GM21390 (cell line): ENCODE measurements at regions not wholly inside any gene's neighbourhood (a gene's known extent, or its start where the extent isn't known, plus 50 kb on each side); places are given as distances from the start of the nearest gene placed in this dataset.
"Not testable (repeated sequence)": the region's sequence is repeated elsewhere in the genome, so short reads cannot be mapped to it uniquely, and the experiment has no call there.

Experiments
- ATAC-seq: cut with Tn5 transposase; IDR thresholded peaks from one replicate; pipeline ENCODE4 v1.9.1; 2021; ENCODE audit not compliant: unreplicated experiment

DNA sequence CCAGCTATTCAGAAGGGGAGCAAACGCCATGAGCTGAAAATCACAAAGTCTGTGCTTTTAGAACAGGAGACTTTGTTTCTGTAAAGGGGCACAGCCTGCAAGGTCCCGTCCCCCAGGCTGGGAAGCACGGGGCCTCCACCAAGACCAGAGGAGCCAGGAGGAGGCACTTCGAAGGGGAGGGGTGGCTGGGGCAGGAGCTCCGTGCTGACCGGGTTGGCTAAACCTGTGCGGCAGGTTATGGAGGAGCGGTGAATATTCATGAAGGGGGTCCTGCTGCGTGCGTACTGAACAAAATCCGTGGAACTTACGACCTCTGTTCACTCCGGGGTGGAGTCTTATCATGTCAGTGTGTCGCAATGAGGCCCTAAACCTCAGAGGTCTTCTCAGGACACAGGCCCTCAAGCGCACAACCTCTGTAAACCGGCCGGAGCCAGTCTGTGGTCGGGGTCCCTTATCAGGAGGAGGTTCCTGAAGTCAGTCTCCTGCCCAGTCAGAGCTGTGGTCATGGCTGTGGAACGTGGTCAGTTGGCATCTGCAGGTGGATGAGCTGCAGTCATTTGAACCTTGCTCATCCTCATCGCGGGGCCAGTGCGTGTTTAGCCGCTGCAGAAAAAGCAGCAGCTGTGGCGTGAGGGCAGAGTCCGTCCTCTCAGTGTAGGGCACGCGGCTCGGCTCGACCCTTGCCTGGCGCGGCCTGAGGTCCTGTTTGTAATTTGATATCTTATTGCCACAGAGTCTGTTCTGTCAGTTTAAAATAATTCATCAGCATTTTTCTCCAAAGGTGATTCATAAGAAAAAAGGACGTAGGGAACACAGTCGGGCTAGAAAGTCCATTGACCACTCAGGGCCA is 5507.7 kb upstream of the TPTE start:
- not testable (repeated sequence) for ATAC-seq

DNA sequence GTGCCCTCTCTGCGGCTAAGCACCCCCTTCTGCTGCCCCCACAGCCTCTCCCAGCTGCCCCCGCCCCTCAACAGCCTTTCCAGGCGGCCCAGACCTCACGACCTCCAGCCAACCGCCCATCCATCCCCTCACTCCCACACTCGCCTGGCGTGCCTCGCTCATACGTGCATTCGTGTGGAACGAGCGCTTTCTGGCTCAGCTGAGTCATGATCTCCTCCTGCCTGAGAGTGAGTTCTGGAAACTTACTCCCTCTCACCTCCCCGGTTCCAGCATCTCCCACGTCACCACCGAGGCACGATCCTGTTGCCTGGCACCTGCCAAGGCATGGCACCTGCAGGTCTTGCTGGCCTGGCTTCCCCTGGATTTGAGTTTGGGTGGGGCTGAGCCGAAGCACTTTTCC is 5506.2 kb upstream of the TPTE start:
- not testable (repeated sequence) for ATAC-seq

DNA sequence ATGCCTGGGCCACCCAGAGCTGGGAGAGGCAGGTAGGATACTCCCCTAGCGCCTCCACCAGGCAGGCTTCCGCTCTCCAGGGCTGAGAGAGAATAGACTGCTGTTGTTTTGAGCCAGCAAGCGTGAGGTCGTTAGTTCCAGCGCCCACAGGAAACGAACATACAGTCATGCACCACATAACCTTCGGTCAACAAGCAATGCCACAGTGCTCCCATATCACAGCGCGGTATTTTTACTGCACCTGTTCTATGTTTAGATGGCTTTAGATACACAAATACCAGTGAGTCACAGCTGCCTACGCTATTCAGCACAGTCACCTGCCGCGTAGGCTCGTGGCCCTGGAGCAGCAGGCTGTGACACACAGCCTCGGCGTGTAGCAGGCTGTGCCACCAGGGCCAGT is 5502.3 kb upstream of the TPTE start:
- peak; percentile 47 for ATAC-seq

DNA sequence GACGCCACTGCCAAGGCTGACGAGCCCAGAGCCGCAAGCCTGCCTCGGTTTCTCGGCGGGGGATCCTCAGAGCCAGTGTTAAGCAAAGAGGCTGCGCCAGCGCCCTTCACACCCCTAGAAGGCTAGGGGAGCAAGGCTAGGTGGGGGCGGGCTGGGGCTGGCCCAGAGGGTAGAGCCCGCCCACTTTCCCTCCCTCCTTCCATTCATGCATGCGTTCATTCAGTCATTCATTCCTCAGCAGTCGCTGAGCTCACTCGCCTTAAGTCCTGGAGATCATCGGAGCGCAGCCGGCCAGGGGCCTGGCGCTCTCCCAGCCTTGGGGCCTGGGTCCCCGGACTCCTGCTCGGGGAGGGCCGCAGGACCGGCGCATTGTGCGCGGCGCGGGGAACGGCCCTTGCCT is 5499.6 kb upstream of the TPTE start:
- peak; percentile 36 for ATAC-seq

DNA sequence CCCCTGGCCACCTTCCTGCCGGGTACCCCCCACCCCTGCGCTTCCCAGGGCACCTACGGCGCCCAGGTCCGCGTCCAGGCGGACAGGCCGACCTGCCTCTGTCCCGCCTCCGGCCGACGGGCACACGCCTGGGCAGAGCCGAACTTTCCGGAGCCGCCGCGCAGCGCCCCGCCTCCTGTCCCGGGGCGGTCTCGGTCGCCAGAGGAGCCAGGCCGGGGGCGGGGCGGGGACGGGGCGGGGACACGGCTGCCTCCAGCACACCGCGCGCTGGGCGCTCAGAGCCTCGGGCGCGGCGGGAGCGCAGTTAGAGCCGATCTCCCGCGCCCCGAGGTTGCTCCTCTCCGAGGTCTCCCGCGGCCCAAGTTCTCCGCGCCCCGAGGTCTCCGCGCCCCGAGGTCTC is 5499.1 kb upstream of the TPTE start:
- ATAC-seq: peak; percentile 40

DNA sequence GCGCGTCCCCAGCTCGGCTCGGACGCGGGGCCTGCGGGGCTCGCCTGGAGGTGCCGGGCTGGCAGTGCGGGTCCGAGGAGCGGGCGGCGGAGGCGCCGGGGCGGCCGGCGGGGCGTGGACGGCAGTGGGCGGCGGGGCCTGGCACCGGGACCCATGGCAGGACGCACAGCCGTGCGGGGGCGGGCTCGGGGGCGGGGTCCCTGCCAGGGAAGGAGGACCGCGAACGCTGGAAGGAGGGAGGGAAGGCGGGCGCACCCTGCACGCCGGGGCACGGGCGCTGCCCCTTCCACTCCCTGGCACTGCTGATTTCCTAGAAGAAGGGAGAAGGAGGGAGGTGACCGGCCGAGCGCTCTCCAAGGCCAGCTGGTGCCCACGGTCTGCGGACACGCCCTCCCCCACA is 5498.6 kb upstream of the TPTE start:
- ATAC-seq: not testable (repeated sequence)

DNA sequence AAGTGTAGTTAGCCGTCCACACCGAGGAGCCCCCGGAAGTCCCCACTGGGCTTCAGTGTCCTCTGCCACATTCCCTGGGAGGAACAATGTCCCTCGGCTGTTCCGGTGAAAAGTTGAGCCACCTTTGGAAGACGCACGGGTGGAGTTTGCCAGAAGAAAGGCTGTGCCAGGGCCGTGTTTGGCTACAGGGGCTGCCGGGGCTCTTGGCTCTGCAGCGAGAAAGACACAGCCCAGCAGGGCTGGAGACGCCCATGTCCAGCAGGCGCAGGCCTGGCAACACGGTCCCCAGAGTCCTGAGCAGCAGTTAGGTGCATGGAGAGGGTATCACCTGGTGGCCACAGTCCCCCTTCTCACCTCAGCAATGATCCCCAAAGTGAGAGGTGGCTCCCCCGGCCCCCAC is 5486.2 kb upstream of the TPTE start:
- ATAC-seq: not testable (repeated sequence)

DNA sequence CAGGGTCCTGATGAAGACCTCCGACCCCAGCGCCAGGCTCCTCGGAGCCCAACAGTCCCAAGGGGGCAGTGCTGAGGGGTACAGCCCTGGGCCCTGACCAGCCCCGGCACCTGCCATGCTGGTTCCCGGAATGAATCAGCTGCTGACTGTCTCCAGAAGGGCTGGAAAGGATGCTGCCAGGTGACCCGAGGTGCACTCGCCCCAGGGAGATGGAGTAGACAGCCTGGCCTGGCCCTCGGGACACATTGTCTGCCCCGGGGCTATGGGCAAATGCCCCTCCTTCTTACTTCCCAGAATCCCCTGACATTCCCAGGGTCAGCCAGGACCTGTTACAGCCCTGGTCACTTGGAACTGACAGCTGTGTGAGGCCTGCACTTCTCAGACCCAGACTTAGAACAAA is 5485.8 kb upstream of the TPTE start:
- ATAC-seq: not testable (repeated sequence)

DNA sequence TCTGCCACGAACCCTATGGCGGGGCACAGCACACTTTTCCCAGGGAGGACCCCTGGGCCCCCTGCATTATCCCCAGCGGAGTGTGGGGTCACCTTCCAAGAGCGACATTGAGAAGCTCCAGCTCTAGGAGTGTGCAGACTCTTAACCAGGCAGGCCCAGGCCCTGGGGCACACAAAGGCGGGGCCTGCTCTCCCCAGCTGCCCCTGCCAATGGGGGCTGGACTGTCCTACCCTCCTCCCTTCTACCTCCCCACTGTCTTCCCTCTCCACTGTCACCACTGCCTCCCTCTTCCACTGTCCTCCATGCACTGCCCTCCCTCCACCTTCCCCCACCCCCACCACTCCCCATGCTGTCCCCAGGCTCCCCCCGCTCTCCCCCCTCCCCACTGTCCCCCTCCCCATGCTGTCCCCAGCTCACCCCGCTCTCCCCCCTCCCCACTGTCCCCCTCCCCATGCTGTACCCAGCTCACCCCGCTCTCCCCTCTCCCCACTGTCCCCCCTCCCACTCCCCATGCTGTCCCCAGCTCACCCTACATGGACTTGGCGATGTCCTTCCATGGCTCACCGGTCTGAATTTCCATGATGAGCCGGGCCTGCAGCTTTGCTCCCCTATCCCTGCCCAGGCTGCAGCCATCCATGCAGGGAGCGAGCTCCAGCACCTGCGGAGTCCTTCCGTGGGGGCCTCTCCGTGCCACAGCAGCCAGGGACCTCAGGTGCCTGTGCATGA is 5483.6 kb upstream of the TPTE start:
- ATAC-seq: not testable (repeated sequence)

DNA sequence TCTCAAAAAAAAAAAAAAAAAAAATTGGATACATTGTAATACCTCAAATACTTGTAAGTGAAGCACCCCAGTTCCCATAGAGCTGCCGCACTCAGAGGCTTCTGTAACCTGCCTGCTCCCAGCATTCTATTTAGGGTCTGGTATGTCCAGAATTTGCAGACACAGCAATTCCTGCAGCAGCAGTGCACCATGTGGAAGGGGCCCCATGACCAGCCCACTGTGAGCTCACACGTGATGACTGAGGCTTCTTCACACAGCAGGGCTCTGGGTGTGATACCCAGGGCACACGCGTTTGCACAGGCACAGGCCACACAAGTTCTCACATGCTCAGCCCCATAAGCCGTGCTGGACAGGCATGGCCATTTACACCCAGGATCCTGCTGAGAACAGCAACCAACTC is 5481.5 kb upstream of the TPTE start:
- not testable (repeated sequence) for ATAC-seq

DNA sequence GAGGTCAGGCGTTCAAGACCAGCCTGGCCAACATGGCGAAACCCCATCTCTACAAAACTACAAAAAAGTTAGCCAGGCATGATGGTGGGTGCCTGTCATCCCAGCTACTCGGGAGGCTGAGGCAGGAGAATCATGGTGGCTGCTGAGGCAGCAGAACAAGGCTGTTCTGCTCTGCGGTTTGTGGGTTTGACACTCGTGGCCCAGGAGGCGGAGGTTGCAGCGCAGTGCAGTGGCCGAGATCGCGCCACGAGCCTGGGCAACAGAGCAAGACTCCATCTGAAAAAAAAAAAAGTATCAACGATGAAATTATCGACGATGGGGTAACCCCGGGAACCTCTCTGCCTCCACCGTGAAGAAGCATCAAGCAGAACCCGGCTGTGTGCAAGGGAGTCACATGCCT is 5478.8 kb upstream of the TPTE start:
- ATAC-seq: not testable (repeated sequence)

DNA sequence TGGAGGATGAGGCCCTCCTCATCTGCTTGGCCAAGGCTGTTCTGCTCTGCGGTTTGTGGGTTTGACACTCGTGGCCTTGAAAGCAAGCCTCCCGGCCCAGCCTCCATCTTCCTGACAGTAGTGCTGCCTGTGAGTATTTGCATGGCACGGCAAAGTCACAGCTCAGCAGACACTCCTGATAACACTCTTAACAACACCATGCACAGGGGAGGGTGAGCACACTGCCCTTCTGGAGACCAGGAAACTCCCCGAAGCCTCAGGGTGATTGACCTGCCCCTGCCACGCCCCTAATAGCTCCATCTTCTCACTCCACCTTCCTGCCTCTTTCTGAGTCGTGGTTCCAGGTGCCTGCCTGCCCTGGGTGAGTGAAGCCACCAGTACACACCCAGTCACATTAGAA is 5476.6 kb upstream of the TPTE start:
- ATAC-seq: not testable (repeated sequence)

DNA sequence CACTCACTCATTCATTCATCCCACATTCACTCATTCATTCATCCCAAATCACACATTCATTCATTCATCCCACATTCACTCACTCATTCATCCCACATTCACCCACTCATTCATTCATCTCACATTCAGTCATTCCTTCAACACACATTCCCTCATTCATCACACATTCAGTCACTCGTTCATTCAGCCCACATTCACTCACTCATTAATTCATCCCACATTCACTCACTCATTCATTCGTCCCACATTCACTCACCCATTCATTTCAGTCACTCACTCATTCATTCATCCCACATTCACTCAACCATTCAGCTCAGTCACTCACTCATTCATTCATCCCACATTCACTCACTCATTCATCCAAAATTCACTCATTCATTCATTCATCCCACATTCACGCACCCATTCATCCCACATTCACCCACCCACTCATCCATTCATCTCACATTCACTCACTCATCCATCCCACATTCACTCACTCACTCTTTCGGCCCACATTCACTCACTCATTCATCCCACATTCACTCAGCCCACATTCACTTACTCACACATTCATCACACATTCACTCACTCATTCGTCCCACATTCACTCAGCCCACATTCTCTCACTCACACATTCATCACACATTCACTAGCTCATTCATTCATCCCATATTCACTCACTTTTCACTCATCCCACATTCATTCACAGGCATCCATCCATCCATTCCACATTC is 5469.9 kb upstream of the TPTE start:
- ATAC-seq: not testable (repeated sequence)

DNA sequence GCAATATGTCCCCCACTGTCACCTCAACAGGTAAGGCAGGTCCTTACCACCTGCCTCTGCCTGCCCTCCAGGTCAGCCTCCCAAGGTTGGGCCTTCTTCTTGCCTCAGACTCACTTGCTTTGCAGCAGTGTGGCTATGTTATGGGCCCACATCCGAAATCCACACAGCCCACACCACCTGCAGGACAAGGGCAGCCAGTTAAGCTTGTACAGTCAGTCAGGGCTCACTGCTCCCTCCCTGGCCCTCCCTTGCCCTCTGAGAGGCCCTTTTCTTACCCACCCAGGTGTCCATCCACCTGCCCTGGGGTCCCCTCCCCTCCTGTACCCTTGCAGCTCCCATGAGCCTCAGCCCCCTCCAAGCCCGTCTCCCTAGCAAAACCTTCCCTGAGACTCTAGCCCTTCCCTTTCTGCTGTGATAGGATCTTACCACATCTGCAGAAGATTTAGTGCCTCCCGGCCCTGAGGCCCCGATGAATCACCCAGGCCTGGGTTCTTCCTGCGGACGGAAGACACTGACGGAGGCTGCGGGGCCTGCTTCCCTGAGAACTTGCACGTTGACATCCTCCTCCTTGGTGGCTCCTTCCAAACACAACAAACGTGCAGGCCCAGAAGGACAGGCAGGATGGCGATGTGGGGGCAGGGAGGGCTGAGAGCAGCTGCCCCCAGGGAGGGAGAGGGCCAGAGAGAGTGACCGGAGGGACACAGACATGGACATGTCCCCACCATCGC is 5466.2 kb upstream of the TPTE start:
- ATAC-seq: not testable (repeated sequence)

DNA sequence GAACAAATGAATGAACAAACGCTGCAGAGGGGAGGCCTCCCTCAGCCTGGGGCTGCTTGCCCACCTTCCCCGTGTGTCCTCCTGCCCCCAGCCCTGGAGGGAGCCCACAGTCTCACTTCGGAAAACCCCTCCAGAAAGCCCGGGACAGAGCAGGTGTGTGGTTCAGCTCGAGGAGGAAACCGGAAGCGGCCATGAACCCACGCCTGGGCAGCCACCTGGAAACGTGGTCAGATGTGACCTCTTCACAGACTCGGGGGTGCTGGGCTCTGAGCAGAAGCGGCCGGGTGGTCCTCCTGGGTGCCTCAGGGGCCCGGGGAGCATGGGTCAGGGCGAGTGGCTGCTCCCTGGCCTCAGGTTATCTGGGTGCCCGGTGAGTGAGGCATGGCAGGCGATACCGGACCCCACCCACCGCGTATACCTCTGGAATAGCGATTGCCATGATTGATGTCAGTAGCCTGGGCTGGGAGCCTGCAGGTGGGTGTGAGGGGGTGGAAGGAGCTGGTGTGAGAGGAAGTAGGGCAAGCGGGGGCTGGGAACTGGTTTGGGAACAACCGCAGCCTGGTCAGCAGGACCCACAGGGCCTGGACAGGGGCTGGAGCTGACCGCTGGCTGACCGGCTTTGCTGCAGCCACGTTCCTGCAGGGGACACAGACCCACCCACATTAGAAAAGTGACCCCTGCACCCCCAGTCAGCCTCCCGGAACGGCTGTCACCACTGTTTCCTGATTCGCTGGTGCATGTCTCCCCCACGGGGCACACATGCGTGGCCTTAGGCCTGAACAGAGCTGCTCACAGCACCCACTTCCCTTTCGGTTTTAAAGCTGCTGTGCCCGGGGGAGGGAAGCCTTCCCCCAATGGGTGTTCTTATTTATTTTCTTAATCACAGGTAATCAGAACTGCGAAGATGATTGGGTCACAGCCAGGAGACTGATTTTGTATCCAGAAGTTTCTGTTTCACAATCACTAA is 5465.1 kb upstream of the TPTE start:
- ATAC-seq: peak; percentile 55

DNA sequence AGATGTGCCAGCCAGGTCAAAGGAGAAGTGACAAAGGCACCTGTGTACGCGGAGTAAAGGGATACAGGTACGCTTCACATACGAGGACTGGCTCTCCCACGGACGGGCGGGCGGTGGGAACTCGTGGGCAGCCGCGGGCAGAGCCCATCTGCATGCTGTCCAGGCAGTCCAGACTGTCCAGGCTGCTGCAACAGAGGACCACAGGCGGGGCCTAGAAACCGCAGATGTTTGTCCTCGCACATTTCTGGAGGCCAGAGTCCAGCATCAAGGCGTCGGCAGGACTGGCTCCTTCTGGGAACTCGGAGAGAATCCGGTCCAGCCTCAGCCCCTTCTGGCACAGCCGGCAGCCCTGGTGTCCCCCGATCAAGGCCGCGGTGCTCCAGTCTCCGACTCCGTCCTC is 5464.3 kb upstream of the TPTE start:
- ATAC-seq: not testable (repeated sequence)

DNA sequence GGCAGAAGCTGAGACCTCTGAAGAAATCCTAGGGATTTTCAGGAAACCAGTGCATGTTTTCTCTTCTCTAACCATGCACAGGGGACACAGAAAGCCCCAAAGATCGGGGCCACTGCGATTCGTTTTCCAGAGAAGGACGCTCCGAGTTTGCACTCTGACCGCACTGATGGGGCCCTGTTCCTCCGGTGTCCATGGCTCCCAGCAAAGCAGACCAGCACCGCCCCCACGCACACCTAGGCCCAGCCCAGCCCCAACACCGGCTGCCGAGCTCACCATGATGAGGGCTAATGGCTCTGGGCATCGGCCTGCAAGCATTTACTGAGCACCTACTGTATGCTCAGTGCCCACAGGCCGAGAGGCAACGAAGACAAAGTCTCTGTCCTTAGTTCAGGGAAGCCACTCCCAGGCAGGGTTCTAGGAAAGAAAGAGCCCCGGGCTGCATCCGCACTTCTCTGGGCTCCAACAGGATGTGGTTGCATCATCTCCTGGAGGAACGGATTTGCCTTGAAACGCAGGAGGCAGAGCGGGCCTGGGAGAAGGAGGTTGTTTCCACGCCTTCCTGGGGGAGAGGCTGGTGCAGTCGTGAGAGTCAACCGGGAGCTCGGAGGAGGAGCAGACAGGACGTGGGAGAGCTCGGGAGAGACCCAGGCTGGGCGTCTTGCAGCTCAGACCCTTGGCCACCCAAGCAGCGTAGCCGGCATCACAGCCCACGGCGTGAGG is 5460.9 kb upstream of the TPTE start:
- ATAC-seq: not testable (repeated sequence)

DNA sequence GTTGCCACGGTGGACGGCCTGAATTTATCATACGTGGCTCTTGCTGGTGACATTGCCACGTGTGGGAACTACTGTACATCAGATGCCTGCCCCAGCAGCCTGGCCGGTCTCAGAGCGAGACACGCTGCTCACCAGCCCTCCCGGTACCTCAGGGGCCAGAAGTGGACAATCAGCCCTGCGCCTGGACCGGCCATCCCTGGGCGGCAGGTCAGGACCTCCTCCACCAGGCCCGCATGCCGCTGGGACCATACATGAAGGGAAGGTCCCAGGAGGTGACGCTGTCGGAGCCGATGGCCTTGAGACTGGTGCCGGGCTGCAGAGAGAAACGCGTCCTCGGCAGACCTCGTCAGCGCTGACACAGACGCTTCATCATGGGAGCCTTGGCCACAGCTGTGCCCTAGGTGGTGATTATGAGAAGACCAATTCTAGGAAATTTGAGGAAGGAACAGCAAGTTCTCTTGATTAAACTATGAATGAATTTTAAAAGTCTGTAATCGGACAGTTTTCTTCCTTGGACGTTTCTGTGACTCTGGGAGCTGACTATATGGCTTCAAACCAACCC is 5456.7 kb upstream of the TPTE start:
- ATAC-seq: not testable (repeated sequence)
